HEK293 (cell line): ENCODE measurements at regions not wholly inside any gene's neighbourhood (a gene's known extent, or its start where the extent isn't known, plus 50 kb on each side); places are given as distances from the start of the nearest gene placed in this dataset.

ENCODE experiments used
- PATZ1 ChIP-seq: fragments of 450-650 bp; formaldehyde crosslinking; IDR thresholded peaks from 2 replicates; pipeline ENCODE4 v1.5.1; 2016; ENCODE audit warnings: missing biosample characterization, missing genetic modification characterization
- PRDM10 ChIP-seq: fragments of 450-650 bp; formaldehyde crosslinking; IDR thresholded peaks from 2 replicates; pipeline ENCODE4 v1.5.1; 2016; ENCODE audit warnings: missing biosample characterization, missing genetic modification characterization
- ZNF335 ChIP-seq: fragments of 450-650 bp; formaldehyde crosslinking; conservative IDR thresholded peaks from 2 replicates; pipeline ENCODE4 v1.5.1; 2016; ENCODE audit warnings: missing biosample characterization, missing genetic modification characterization

DNA sequence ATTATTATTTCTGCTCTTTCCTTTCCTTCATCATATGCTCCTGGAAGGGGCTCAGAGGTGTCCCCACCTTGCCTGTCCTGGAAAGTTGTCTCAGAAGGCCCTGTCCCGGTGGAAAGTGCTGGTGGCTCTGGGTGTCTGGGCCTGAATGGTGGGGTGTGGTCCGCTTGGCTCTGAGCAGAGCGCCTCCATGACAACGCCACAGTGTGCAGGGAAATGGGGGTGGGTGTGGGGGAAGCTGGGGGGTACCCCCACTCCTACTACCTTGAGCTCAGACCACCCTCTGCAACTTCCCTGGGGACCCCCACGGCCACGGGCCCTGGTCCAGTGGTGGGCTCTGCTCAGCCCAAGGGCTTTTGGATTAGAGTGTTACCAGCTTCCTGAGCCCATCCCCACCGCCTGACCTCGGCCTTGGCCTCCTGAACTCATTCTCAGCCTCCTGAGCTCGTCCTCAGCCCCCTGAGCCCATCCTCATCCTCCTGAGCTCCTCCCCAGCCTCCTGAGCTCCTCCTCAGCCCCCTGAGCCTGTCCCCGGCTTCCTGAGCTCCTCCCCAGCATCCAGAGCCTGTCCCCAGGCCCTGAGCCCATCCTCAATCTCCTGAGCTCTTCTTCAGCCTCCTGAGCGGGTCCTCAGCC is 106.4 kb upstream of the FAM20C start:
- TF ChIP-seq ZNF335 (tag by site-specific recombination): no peak
- TF ChIP-seq PATZ1: no peak
- TF ChIP-seq PRDM10 (tag by site-specific recombination): no peak
